Fibroblast of mammary gland (primary cell): ENCODE measurements at regions not wholly inside any gene's neighbourhood (a gene's known extent, or its start where the extent isn't known, plus 50 kb on each side); places are given as distances from the start of the nearest gene placed in this dataset.
"Not testable (repeated sequence)": the region's sequence is repeated elsewhere in the genome, so short reads cannot be mapped to it uniquely, and the experiment has no call there.

Experiments
- DNase-seq: peaks from one replicate; pipeline ENCODE4 v3.0.0-alpha.2; 2010; ENCODE audit warnings: low read depth
- H3K4me3 ChIP-seq: 2 replicates; pipeline ENCODE4 v1.5.1; 2011; ENCODE audit warnings: low read depth, mild to moderate bottlenecking, low read length, moderate library complexity; ENCODE audit not compliant: control insufficient read depth
- TF ChIP-seq, protein P1 (sequence below): conservative IDR thresholded peaks from 2 replicates; pipeline ENCODE4 v1.5.1; 2011; ENCODE audit warnings: low read depth, low read length, inconsistent platforms; ENCODE audit not compliant: control insufficient read depth, insufficient read depth

DNA sequence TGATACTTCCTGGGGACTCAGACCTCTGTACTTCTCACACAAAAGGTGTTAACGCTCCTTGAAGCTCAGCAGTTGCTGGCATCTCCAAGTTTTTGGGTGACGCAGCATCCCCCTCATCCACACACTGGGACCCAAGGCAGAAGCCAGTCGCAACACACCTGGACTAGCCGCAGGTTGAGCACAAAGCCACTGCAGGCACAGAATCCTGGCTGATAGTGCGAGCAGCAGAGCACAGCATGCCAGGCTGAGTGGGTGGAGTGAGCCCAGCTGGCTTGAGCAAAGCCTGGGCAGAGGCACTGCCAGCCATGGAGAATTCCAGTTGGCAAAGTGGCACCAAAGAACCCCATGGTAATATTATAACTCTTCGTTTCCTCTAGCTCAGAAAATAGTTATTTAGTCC lies 873.2 kb upstream of the NDST4 start:
- TF ChIP-seq, protein P1, sequence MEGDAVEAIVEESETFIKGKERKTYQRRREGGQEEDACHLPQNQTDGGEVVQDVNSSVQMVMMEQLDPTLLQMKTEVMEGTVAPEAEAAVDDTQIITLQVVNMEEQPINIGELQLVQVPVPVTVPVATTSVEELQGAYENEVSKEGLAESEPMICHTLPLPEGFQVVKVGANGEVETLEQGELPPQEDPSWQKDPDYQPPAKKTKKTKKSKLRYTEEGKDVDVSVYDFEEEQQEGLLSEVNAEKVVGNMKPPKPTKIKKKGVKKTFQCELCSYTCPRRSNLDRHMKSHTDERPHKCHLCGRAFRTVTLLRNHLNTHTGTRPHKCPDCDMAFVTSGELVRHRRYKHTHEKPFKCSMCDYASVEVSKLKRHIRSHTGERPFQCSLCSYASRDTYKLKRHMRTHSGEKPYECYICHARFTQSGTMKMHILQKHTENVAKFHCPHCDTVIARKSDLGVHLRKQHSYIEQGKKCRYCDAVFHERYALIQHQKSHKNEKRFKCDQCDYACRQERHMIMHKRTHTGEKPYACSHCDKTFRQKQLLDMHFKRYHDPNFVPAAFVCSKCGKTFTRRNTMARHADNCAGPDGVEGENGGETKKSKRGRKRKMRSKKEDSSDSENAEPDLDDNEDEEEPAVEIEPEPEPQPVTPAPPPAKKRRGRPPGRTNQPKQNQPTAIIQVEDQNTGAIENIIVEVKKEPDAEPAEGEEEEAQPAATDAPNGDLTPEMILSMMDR: no peak
- no peak overlapping the region for H3K4me3 ChIP-seq
- no peak for DNase-seq

DNA sequence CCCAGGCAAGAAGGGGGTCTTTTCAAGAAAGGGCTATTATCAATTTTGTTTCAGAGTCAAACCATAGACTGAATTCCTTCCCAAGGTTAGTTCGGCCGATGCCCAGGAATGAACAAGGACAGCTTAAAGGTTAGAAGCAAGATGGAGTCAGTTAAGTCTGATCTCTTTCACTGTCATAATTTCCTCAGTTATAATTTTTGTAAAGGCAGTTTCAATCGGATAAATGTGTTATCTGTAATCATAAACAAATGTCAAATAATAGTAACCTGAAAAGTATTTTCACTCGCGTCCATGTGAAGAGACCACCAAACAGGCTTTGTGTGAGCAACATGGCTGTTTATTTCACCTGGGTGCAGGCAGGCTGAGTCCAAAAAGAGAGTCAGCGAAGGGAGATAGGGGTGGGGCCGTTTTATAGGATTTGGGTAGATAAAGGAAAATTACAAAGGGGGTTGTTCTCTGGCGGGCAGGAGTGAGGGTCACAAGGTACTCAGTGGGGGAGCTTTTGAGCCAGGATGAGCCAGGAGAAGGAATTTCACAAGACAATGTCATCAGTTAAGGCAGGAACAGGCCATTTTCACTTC lies 862.1 kb upstream of the NDST4 start:
- not testable (repeated sequence) for H3K4me3 ChIP-seq, DNase-seq

DNA sequence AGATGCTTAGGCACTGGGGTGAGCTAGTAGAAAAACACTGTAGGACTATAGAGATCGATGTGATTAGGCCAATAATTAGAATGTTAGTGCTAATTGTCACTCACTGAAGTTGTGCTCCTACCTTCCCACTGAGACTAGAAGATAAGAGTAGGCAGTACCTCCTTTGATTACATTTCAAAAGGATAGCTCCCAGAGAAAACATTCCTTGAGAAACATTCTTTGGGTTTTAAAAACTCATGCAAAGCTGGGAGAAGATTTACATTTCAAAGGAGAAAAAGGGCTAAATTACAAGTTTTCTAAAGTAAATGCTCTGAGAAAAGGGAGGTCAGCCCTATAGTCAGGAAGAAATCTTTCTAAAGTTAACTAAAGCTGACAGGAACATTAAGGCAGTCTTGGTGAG lies 860.3 kb upstream of the NDST4 start:
- no peak overlapping the region for H3K4me3 ChIP-seq
- no peak for DNase-seq
- TF ChIP-seq, protein P1: no peak

DNA sequence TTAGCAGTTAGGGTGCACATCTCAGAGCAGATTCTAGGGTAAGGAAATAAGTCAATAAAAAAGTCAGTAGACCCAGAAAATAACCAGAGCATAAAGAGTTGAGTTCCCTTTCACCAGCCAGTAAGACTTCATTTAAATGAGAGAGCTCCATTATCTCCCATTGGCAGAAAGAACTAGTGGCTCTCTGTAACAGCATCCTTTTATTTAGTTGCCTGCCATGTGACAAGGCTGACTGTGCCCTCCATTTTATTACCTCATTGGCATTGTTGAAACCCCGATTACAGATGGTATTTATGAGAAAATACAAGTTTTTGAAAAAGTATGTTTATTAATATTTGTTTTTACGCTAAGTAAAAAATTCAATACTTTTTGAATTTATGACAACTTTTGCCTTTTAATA lies 859.5 kb upstream of the NDST4 start:
- H3K4me3 ChIP-seq: no peak overlapping the region
- TF ChIP-seq, protein P1: no peak
- no peak for DNase-seq

DNA sequence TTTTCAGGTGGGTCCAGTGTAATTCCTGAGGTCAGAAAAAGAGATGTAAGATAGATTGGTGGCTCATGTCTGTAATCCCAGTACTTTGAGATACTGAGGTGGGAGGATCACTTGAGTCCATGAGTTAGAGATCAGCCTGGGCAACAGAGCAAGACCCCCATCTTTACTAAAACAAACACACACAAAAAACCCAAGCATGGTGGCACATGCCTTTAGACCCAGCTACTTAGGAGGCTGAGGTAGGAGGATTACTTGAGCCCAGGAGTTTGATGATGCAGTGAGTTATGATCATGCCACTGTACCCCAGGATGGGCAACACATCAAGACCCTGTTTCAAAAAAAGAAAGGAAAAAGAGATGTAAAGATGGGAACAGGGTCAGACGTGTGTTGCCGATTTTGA lies 857.4 kb upstream of the NDST4 start:
- DNase-seq: no peak
- no peak overlapping the region for H3K4me3 ChIP-seq
- TF ChIP-seq, protein P1: no peak

DNA sequence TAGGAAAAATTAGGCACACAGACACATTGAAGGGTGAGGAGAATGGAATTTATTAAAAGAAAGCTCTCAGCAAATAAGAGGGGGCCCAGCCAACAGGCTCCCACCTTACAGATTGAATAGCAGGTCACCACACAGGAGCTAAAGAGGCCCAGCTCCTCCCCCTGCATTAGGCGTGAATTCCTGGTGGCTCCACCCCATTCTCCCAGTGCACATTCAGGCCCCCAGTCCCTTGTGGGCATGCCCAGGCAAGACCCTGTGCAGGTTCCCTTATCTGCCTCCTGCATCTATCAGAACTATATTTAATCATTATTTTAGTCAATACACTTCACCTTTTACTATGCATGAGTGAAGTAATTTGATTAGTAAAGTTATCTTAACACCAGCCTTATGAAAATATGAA lies 856.3 kb upstream of the NDST4 start:
- TF ChIP-seq, protein P1: no peak
- DNase-seq: no peak
- no peak overlapping the region for H3K4me3 ChIP-seq

DNA sequence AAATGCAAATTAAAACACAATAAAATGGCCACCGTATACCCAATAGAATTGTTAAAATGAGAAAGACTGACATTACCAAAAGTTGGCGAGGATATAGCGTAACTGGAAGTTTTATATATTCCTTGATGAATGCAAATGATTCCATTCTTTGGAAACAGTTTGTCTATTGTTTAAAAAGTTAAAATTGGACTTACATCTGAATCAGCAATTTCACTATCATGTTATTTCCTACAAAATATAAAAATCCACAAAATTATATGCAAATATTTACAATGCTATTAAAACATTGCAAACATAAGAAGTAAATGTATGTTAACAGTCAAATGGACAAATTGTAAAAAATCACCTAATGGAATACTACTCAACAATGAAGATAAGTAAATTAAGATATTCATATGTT lies 852.2 kb upstream of the NDST4 start:
- no peak for DNase-seq
- TF ChIP-seq, protein P1: no peak
- H3K4me3 ChIP-seq: no peak overlapping the region

DNA sequence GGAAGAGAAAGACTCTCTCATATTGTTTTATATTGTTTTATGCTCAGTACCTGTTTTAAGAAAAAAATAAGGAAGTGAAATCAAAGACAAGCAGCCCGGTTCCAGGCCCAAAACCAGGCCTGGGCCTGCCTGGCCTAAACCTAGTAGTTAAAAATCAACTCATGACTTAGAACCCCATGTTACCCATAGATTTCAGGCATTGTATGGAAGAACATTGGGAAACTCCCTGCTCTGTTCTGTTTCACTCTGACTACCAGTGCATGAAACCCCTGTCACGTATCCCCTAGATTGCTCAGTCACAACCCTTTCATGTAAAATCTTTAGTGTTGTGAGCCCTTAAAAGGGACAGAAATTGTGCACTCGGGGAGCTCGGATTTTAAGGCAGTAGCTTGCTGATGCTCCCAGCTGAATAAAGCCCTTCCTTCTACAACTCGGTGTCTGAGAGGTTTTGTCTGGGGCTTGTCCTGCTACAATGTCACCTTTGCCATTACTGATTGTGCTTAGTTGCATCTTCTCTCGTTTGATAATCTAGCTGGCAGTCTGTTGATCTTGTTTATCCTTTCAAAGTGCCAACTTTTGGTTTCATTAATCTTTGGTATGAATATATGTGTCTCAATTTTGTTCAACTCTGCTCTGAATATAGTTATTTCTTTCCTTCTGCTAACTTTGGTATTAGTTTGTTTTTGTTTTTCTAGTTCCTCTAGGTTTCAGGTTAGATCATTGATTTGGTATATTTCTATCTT lies 842.8 kb upstream of the NDST4 start:
- H3K4me3 ChIP-seq, DNase-seq: not testable (repeated sequence)
